ENCODE measurements at regions not wholly inside any gene's neighbourhood (a gene's known extent, or its start where the extent isn't known, plus 50 kb on each side); places are given as distances from the start of the nearest gene placed in this dataset.

GRCh38 chr14:89600950-89601826 is 184.2 kb upstream of the FOXN3 start:
- no peak for DNase-seq (ENCODE audit: low spot score)

DNA sequence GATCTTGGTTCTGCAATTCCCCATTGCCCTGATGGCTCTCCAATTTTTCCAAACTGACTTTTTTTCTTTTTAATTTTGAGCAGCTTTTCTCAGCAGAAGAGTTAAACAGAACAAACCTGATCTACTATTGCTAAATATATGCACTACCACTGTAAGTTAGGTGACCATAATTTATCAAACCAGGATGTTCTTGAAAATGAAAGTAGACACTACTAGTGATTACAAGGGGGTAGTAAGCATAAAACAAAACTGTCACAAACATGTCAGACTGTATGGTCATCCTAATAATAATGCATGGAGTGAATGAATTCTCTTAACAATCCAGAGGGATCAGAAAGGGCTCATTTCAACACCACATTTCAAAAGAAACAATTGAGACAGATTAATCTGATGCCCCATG is 183.0 kb upstream of the FOXN3 start:
- DNase-seq (ENCODE audit: low spot score) = no peak

DNA sequence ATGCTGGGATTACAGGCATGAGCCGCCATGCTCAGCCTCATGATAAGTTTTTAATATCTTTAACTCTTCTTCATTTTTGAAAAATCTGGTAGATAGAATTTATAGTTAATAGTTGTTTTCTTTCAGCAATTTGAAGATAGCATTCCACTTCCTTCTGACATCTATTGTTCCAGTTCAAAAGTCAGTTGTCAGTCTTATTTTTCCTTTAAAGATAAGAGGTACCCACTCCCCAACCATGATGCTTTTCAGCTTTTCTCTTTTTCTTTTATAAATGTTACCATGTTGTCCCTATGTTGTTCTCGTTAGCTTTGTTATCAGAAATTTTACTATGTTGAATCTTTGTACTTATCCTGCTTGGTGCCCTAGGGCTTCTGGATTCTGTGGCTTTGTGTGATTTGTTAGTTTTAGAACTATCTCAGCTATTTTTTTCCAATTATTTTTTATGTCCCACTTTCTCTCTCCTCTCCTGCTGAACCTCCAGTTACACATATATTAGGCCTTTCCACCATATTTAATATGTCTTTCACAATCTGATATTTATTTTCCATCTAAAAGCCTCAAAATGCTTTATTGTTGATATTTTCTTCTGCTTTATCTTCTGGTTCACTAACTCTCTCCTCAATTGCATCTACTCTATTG is 181.6 kb upstream of the FOXN3 start:
- DNase-seq (ENCODE audit: low spot score) = no peak

DNA sequence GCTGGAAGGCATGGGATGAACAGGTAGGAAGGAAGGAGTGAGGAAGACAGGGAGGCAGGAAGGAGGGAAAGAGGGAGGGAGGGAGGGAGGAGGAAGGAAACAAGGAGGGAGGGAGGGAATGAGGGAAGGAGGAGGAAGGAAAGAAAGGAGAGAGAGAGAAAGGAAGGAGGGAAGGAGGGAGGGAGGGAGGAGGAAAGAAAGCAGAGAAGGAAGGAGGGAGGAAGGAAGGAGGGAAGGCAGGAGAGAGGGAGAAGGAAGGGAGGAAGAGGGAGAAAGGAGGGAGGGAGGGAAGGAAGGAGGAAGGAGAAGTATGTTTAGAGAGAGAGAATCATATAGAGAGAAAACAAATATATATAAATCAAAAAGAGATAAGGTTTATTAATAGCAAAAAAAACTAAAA is 175.9 kb upstream of the FOXN3 start:
- DNase-seq (ENCODE audit: low spot score) = no peak

- DNase-seq (ENCODE audit: low spot score) = no peak
Measured at GRCh38 chr14:89589400-89590118, 172.5 kb upstream of the FOXN3 start.

- DNase-seq (ENCODE audit: low spot score) = no peak
Measured at GRCh38 chr14:89588840-89589296, 171.8 kb upstream of the FOXN3 start.

DNA sequence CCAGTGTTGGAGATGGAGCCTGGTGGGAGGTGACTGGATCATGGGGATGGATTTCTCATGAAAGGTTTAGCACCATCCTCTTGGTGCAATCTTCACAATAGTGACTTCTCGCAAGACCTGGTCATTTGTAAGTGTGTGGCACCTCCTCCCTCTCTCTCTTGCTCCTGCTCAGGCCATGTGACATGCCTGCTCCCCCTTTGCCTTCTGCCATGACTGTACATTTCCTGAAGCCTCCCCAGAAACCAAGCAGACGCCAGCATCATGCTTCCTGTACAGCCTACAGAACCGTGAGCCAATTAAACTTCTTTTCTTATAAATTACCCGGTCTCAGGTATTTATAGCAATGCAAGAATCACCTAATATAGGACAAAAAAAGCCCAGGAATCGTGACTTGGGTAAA is 171.0 kb upstream of the FOXN3 start:
- DNase-seq (ENCODE audit: low spot score) = no peak

GRCh38 chr14:89587136-89587420 is 170.0 kb upstream of the FOXN3 start:
- no peak for DNase-seq (ENCODE audit: low spot score)

DNA sequence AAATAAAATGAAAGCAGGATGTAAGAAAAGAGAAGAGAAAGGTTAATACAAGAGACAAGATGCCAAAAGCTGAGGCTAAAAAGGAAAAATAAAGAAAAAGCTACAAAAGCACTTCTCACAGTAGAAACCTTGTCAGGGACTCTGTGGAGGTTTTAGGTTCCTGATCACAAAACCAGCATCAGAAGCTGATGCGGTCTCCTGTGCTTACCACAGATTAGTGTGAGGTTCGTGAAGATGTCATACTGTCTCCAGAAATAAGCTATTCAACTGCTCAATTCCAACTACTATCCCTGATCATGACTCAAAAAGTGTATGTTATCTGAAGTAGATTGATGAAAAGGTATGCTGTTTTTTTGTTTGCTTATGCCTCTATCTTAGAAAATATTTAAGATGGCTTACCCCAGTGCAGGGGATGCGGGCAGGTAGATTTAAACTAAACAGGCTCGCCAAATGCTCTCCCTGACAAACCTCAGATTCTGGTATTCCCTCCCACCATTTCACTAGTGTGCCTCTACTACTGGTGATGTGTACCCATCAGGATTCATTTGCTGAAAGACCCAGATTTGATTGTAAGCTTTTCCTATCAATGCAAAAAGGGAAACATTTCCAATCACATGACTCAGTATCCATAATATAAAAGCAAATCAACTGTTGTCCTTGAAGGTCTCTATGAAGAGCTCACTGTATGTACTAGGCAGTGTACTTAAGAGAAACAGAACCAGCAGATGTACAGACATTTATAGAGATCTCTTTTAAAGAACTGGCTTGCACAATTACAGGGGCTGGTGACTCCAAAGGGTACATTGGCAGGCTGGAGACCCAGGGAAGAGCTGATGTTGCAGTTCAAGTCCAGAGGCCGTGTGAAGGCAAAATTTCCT is 169.5 kb upstream of the FOXN3 start:
- DNase-seq (ENCODE audit: low spot score) = no peak

DNA sequence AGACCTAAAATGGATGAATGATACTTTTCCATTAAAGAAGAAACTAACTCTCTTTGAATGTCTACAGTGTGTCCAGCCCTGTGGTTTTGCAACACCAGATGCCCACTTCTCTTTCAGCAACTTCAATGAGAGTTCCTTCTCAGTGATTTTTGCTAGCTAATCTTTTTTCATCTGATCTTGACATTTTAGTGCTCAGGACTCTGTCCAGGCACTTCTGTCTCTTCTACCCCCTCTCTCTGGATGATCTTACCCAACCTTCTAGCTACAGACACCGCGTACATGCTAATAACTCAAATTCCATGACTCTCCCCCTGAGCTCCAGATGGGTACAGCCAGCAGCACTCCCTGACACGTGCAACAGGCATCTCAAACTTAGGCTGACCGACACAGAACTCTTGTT is 161.1 kb upstream of the FOXN3 start:
- DNase-seq (ENCODE audit: low spot score) = no peak

DNA sequence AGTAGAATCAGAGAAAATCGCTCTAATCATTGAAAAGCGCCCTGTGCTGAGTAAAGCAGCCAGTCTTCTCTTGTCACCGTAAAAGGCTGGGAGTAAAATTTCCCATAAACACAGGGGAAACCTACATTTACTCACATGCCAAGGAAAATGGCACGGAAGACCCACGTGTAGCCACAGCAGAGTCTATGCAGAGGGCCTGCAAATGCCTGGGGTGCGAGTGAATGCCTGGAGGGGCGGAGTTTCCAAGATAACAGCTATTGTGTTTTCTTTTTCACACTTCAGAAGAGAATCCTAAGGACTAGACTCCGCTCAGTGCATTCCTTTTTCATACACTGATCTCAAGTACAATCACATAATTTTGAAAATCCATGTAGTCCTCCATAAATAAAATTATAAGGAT is 159.9 kb upstream of the FOXN3 start:
- no peak for DNase-seq (ENCODE audit: low spot score)

DNA sequence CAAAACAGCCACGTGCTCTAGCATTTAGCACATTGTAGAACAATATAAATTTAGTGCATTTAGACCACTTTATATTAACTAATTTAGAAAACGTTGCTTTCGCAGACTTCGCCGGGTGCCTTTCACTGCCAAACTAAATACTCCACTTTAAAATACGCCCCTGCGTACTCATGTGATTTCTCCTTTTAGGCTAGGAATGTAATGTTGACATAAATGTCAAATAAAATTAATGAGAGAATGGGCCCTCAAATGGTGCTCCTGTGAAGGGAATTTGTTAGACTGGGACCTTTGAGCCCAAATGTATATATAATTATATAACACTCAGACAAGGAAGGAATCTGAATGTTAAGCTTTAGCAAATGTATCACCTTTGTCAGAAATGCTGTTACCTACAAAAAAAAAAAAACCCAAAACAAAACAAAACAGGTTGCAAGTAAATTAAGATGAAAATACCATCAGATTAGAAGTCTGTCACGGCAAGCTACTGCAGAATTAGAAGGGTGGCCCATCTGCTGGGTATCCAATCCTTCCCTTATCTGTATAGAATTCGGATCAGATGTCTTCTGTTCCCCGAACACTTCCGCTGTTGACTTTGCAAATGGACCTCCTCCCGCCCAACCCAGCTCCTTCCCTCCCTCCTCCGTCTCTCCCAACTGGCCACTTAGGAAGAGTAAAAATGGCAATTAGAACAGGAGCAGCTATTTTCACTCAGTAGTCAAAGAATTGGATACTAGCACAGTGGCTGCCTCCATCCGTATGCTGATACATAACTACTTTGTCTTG is 159.3 kb upstream of the FOXN3 start:
- DNase-seq (ENCODE audit: low spot score) = no peak

- DNase-seq (ENCODE audit: low spot score) = no peak
Measured at GRCh38 chr14:89575386-89576061, 158.5 kb upstream of the FOXN3 start.

DNA sequence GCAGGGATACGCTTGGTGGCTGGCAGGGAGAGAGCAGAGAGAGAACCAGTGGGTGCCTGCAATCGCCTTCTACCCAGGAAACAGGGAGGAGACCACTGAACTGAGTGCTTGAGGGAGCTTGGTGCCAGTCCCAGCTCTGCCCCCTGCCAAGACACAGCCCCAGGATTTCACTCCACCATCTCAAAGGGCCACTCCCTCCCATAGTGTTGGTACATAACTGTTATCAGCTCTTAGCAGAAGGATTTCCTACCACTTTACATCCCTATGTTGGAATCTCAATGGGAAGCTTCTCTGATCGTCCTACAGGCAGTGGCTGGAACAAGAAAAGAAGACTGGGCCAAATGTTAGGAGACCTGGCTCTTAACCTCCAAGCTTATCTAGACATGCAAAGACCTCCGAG is 157.4 kb upstream of the FOXN3 start:
- no peak for DNase-seq (ENCODE audit: low spot score)

DNA sequence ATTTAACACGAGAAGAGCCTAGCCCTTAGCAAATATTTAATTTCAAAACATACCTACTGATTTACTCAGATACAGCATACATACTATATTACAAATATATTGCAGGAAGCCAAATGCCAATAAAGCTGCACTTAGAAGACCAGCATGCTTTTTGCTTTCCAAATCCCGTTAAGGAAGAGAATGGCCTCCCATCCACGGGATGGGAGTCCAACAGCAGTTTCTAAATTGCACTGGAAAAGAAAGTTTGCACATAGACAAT is 156.3 kb upstream of the FOXN3 start:
- no peak for DNase-seq (ENCODE audit: low spot score)

DNA sequence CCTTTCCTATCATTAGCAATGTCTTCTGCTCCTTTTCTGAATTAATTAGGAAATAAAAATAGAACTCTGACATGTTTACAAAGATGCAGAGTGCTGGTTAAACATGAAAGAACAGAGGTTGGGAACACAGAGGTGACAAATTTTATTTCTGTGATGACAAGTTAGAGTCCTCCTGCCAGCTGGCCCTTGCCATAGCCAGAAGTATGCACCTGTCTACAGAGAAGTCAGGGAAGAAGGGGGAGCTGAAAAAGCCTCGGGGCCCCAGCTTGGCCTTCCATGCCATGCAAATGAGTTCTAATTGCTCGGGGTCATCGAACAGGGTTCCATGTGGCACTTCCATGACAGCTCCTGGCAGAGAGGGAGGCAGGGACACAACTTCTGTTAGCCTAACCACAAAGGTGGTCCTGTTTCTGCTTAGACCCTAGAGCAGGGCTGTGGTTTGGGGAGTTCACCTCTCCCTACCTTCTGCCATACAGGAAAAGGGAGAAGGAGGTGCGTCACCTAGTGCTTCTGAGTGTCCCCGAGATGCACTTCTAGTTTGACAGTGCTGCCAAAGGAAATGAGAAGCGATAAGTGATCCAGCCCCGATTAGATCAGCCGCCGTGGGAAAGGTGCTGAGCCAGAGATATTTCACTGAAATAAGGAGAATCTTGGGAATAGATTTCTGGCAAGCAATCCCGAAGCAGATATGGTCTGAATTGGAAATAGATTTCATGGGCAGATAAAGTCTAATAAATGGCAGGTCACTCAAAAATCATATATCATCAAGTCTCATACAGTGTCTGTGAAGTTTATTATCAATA is 155.8 kb upstream of the FOXN3 start:
- no peak for DNase-seq (ENCODE audit: low spot score)

- no peak for DNase-seq (ENCODE audit: low spot score)
Measured at GRCh38 chr14:89571491-89571890, 154.5 kb upstream of the FOXN3 start.

GRCh38 chr14:89566644-89567415 is 149.8 kb upstream of the FOXN3 start:
- no peak for DNase-seq (ENCODE audit: low spot score)

DNA sequence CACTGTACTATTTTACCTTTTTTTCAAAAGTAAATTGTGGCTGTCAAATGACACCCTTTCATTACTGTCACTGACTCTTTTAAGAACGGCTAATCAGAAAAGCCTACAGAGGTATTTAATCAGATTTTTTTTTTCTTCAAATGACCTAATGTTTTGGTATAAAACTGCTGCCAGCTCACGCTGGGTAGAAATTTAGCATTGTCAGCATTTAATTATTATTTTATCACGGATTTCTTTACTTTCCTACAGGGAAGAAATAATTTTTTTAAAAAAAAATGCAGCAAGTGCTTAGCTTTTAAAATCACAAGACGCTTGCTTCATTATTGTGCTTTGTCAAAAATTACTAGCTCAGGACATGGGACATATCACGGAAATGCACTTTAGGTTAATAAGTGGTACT is 149.1 kb upstream of the FOXN3 start:
- no peak for DNase-seq (ENCODE audit: low spot score)

DNA sequence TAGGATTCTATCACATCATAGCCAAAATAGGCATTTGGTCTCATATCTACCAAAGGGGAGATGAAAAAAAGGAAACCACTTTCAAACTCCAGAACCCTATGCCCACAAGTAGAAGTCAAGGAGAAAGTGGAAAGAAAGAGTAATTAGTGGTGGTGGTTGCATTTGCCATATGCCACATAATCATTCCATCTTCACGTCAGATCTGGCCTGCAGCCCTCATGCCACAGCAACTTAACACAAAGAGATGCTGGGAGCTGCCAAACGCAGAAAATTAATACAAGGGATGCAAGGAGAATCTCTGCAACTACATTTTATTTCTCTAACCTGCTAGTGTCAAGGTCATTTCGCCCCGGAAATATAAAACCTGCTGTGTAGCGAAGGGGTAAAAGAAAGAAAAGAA is 148.6 kb upstream of the FOXN3 start:
- DNase-seq (ENCODE audit: low spot score) = no peak

All from D341Med (cell line).